Activated CD8-positive, alpha-beta memory T cell treated with anti-CD3 and anti-CD28 coated beads, Interleukin-2, amount 50 U/mL, for 24 hours (primary cell): ENCODE measurements at regions not wholly inside any gene's neighbourhood (a gene's known extent, or its start where the extent isn't known, plus 50 kb on each side); places are given as distances from the start of the nearest gene placed in this dataset.
"Not testable (repeated sequence)": the region's sequence is repeated elsewhere in the genome, so short reads cannot be mapped to it uniquely, and the experiment has no call there.

Experiments
- DNase-seq: peaks from one replicate; pipeline ENCODE4 v3.0.0-alpha.2; 2020; ENCODE audit errors: extremely low read depth

GRCh38 chr6:6412700-6413099, 92.2 kb upstream of the F13A1 start:
- no peak for DNase-seq

GRCh38 chr6:6414931-6415330, 94.5 kb upstream of the F13A1 start:
- no peak for DNase-seq

- no peak for DNase-seq
Measured at GRCh38 chr6:6417475-6417874, 97.0 kb upstream of the F13A1 start.

GRCh38 chr6:6418421-6418820, 98.0 kb upstream of the F13A1 start:
- no peak for DNase-seq

GRCh38 chr6:6420107-6420506, 99.6 kb upstream of the F13A1 start:
- DNase-seq, result no peak

GRCh38 chr6:6434151-6434550, 113.7 kb upstream of the F13A1 start:
- no peak for DNase-seq

- no peak for DNase-seq
Measured at GRCh38 chr6:6434723-6435122, 114.3 kb upstream of the F13A1 start.

GRCh38 chr6:6436366-6436765, 115.9 kb upstream of the F13A1 start:
- DNase-seq, result no peak

- no peak for DNase-seq
Measured at GRCh38 chr6:6436946-6437345, 116.5 kb upstream of the F13A1 start.

GRCh38 chr6:6438286-6438685, 117.8 kb upstream of the F13A1 start:
- DNase-seq, result no peak

GRCh38 chr6:6439778-6440177, 119.3 kb upstream of the F13A1 start:
- no peak for DNase-seq

GRCh38 chr6:6452002-6452401, 131.5 kb upstream of the F13A1 start:
- no peak for DNase-seq

- DNase-seq, result no peak
Measured at GRCh38 chr6:6453186-6453585, 132.7 kb upstream of the F13A1 start.

GRCh38 chr6:6455272-6455671, 133.2 kb upstream of the LY86 start:
- no peak for DNase-seq

- DNase-seq, result no peak
Measured at GRCh38 chr6:6458172-6458571, 130.3 kb upstream of the LY86 start.

- not testable (repeated sequence) for DNase-seq
Measured at GRCh38 chr6:6459963-6460362, 128.6 kb upstream of the LY86 start.

GRCh38 chr6:6460416-6460815, 128.1 kb upstream of the LY86 start:
- no peak for DNase-seq

GRCh38 chr6:6461138-6461537, 127.4 kb upstream of the LY86 start:
- no peak for DNase-seq

GRCh38 chr6:6466967-6467761, 121.4 kb upstream of the LY86 start:
- no peak for DNase-seq

- DNase-seq, result no peak
Measured at GRCh38 chr6:6469074-6469473, 119.4 kb upstream of the LY86 start.

GRCh38 chr6:6470123-6470522, 118.4 kb upstream of the LY86 start:
- DNase-seq, result no peak

- DNase-seq, result no peak
Measured at GRCh38 chr6:6471276-6471675, 117.2 kb upstream of the LY86 start.

GRCh38 chr6:6474170-6474920, 114.2 kb upstream of the LY86 start:
- DNase-seq, result no peak
